ENCODE measurements at regions not wholly inside any gene's neighbourhood (a gene's known extent, or its start where the extent isn't known, plus 50 kb on each side); places are given as distances from the start of the nearest gene placed in this dataset.
"Not testable (repeated sequence)": the region's sequence is repeated elsewhere in the genome, so short reads cannot be mapped to it uniquely, and the experiment has no call there.

- H2BK12ac ChIP-seq (ENCODE audit: insufficient read length, low read depth, low read length); H3T11ph ChIP-seq (ENCODE audit: low read length); H3K36me3 Mint-ChIP-seq (ENCODE audit: insufficient read depth in 1 of 3, low read depth in 3 of 3); H3K79me2 ChIP-seq (ENCODE audit: insufficient read depth, low read length); H2BK20ac ChIP-seq (ENCODE audit: low read depth, low read length, poor library complexity, severe bottlenecking); H3K27ac Mint-ChIP-seq; H3K4me1 ChIP-seq (ENCODE audit: insufficient read depth, low read length); H3K9ac ChIP-seq (ENCODE audit: extremely low read depth, insufficient read length, low read length); DNase-seq; H2AK5ac ChIP-seq (ENCODE audit: insufficient read length, low read length); H4K91ac ChIP-seq (ENCODE audit: insufficient read length, low read depth, low read length); H3K9me3 Mint-ChIP-seq; H2AFZ ChIP-seq (ENCODE audit: low read length); H3K14ac ChIP-seq (ENCODE audit: insufficient read depth, low read length); H3K4me2 ChIP-seq (ENCODE audit: insufficient read depth, insufficient read length, low read length); H3K4ac ChIP-seq (ENCODE audit: low read depth, low read length); H4K8ac ChIP-seq (replicated peaks; ENCODE audit: insufficient read length, low read depth, low read length); H3K56ac ChIP-seq (ENCODE audit: insufficient read length, low read depth, low read length); H3K23me2 ChIP-seq (ENCODE audit: insufficient read length, low read depth, low read length, poor library complexity, severe bottlenecking); H3K18ac ChIP-seq (ENCODE audit: insufficient read length, low read depth, low read length); H3K9me3 ChIP-seq (ENCODE audit: control insufficient read depth, low read depth, low read length); H3K4me1 Mint-ChIP-seq; H4K20me1 ChIP-seq (ENCODE audit: control insufficient read depth, insufficient read depth, insufficient read length); H2BK15ac ChIP-seq (ENCODE audit: low read depth, low read length); H3K23ac ChIP-seq (ENCODE audit: insufficient read length, low read depth, low read length); H2BK5ac ChIP-seq (ENCODE audit: insufficient read length, low read length); H3K27me3 Mint-ChIP-seq (ENCODE audit: low read depth); H3K79me1 ChIP-seq (ENCODE audit: insufficient read depth, low read depth, low read length, poor library complexity, severe bottlenecking); H3K27me3 ChIP-seq (ENCODE audit: insufficient read depth, low read length); H4K5ac ChIP-seq (ENCODE audit: insufficient read length, low read depth, low read length); H3K27ac ChIP-seq (ENCODE audit: insufficient read length, low read depth, low read length); H2BK120ac ChIP-seq (ENCODE audit: low read depth, low read length, poor library complexity, severe bottlenecking): not testable (repeated sequence)
- no CpG with 5 or more reads among the region's 18 CpGs for WGBS (ENCODE audit: extremely low coverage, insufficient read length, low lambda C conversion rate)
- H3K4me3 Mint-ChIP-seq = peak overlapping the region; percentile 76 to 99
Measured at GRCh38 chr10:46786125-46786517, 125.1 kb upstream of the PTPN20 start.

- H2BK12ac ChIP-seq (ENCODE audit: insufficient read length, low read depth, low read length); H3K27me3 ChIP-seq (ENCODE audit: insufficient read depth, low read length); H3K56ac ChIP-seq (ENCODE audit: insufficient read length, low read depth, low read length); H3K9me3 Mint-ChIP-seq; H2BK15ac ChIP-seq (ENCODE audit: low read depth, low read length); H3K36me3 Mint-ChIP-seq (ENCODE audit: insufficient read depth in 1 of 3, low read depth in 3 of 3); H4K91ac ChIP-seq (ENCODE audit: insufficient read length, low read depth, low read length); H3K27ac ChIP-seq (ENCODE audit: insufficient read length, low read depth, low read length); H2BK20ac ChIP-seq (ENCODE audit: low read depth, low read length, poor library complexity, severe bottlenecking); H3K4me1 ChIP-seq (ENCODE audit: insufficient read depth, low read length); H2AK5ac ChIP-seq (ENCODE audit: insufficient read length, low read length); H3K23me2 ChIP-seq (ENCODE audit: insufficient read length, low read depth, low read length, poor library complexity, severe bottlenecking); H4K8ac ChIP-seq (replicated peaks; ENCODE audit: insufficient read length, low read depth, low read length); H3K4ac ChIP-seq (ENCODE audit: low read depth, low read length); H3K23ac ChIP-seq (ENCODE audit: insufficient read length, low read depth, low read length); H3K9me3 ChIP-seq (ENCODE audit: control insufficient read depth, low read depth, low read length); H3T11ph ChIP-seq (ENCODE audit: low read length); H3K79me2 ChIP-seq (ENCODE audit: insufficient read depth, low read length); H3K27me3 Mint-ChIP-seq (ENCODE audit: low read depth); H2BK120ac ChIP-seq (ENCODE audit: low read depth, low read length, poor library complexity, severe bottlenecking); H3K4me1 Mint-ChIP-seq; H4K5ac ChIP-seq (ENCODE audit: insufficient read length, low read depth, low read length); H3K79me1 ChIP-seq (ENCODE audit: insufficient read depth, low read depth, low read length, poor library complexity, severe bottlenecking); H2BK5ac ChIP-seq (ENCODE audit: insufficient read length, low read length); H4K20me1 ChIP-seq (ENCODE audit: control insufficient read depth, insufficient read depth, insufficient read length): not testable (repeated sequence)
- Histone ChIP-seq H3K18ac (ENCODE audit: insufficient read length, low read depth, low read length) (peak overlapping the region; percentile 93), H2AFZ (ENCODE audit: low read length) (peak overlapping the region; percentile 9), H3K14ac (ENCODE audit: insufficient read depth, low read length) (peak overlapping the region; percentile 96; the same call in 1 of the 2 replicates), H3K4me2 (ENCODE audit: insufficient read depth, insufficient read length, low read length) (peak overlapping the region; percentile 95), H3K9ac (ENCODE audit: extremely low read depth, insufficient read length, low read length) (peak overlapping the region; percentile 83)
- Mint-ChIP-seq H3K27ac (peak overlapping the region; percentile 97 to 100 (median 98)), H3K4me3 (peak overlapping the region; percentile 99 to 100)
- peak; percentile 83 for DNase-seq
- WGBS (ENCODE audit: extremely low coverage, insufficient read length, low lambda C conversion rate) = no CpG with 5 or more reads among the region's 62 CpGs
Measured at GRCh38 chr10:46786518-46787320, 124.5 kb upstream of the PTPN20 start.
